ENCODE measurements at regions not wholly inside any gene's neighbourhood (a gene's known extent, or its start where the extent isn't known, plus 50 kb on each side); places are given as distances from the start of the nearest gene placed in this dataset.

- no peak overlapping the region for H3K27ac ChIP-seq
- no peaks in the 10 kb centered on the region for H3K4me1 ChIP-seq
- H3K9me3 ChIP-seq, result no peaks in the 10 kb centered on the region
- no peaks in the 10 kb centered on the region for H3K27me3 ChIP-seq
- WGBS, 2 donors (ENCODE audit: low coverage in 1 of 2), result 56 to 65% methylated on average over 4 to 5 of the region's 5 CpGs
- no peak overlapping the region for H3K4me3 ChIP-seq
- no peaks in the 10 kb centered on the region for H3K36me3 ChIP-seq
- TF ChIP-seq CTCF (IDR thresholded peaks at IDR 0.05), result no peak
- no peak for TF ChIP-seq POLR2A (IDR thresholded peaks at IDR 0.05)
- TF ChIP-seq POLR2AphosphoS5 (IDR thresholded peaks at IDR 0.05), result no peak
- no peak for TF ChIP-seq EP300 (IDR thresholded peaks at IDR 0.05)
- ATAC-seq, result no peak
These were observed 913.2 kb downstream of the DIAPH3 start for GRCh38 chr13:59250336-59251189.

DNA sequence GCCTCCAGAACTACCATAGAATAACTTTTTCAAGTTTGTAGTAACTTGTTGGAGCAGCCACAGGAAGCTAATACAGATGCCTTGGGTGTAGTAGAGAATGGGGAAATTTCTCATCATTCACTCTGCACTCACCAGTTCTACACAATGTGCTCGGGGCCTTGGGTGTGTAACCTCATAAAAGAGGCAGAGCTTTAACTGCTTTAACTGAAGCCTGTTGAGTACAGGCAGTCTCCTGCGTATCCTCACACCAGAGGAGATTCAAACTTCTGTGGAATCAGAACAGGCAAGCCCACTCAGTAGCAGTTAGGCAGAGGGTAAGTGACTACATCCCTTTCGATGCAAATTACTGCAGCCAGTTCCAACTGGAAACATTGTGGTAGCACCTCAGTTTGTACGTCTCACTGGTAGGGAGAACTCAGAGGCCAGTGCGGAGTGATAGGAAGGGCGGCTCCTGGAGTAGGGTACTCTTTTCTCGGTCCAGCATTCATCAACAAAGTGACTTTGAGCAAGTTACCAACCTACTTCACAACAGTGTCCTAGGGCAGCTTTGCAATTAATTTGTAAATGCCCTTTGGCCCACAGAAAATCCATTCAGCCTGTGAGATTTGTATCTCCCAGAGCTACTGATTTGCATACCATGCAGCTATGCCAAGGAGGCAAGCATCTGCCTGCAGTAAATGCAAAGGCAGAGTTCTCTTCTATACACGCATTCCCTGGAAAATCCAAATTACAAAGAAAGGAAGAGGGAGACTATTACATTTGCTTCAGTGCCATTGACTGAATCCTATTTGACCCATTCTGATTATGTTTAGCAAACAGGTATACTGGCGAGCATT is 904.3 kb downstream of the DIAPH3 start:
- H3K9me3 ChIP-seq, result no peaks in the 10 kb centered on the region
- no peaks in the 10 kb centered on the region for H3K4me1 ChIP-seq
- TF ChIP-seq EP300 (IDR thresholded peaks at IDR 0.05) (no peak), POLR2A (IDR thresholded peaks at IDR 0.05) (no peak), POLR2AphosphoS5 (IDR thresholded peaks at IDR 0.05) (no peak), CTCF (IDR thresholded peaks at IDR 0.05) (no peak)
- no peak overlapping the region for H3K4me3 ChIP-seq
- no peak for ATAC-seq
- no peaks in the 10 kb centered on the region for H3K36me3 ChIP-seq
- 96% methylated on average over 4 to 8 of the region's 9 CpGs for WGBS, 2 donors (ENCODE audit: low coverage in 1 of 2)
- no peaks in the 10 kb centered on the region for H3K27me3 ChIP-seq
- H3K27ac ChIP-seq, result no peak overlapping the region

- Histone ChIP-seq H3K27ac (no peak overlapping the region), H3K27me3 (no peaks in the 10 kb centered on the region), H3K9me3 (no peaks in the 10 kb centered on the region), H3K36me3 (no peaks in the 10 kb centered on the region), H3K4me3 (no peak overlapping the region), H3K4me1 (no peaks in the 10 kb centered on the region)
- WGBS, 2 donors (ENCODE audit: low coverage in 1 of 2), result 86 to 90% methylated on average over 3 to 4 of the region's 4 CpGs
- no peak for ATAC-seq
- TF ChIP-seq CTCF (IDR thresholded peaks at IDR 0.05) (peak in 1 of 4 experiments; percentile 24), POLR2A (IDR thresholded peaks at IDR 0.05) (no peak)
These were observed 901.7 kb downstream of the DIAPH3 start for GRCh38 chr13:59261928-59262488.

DNA sequence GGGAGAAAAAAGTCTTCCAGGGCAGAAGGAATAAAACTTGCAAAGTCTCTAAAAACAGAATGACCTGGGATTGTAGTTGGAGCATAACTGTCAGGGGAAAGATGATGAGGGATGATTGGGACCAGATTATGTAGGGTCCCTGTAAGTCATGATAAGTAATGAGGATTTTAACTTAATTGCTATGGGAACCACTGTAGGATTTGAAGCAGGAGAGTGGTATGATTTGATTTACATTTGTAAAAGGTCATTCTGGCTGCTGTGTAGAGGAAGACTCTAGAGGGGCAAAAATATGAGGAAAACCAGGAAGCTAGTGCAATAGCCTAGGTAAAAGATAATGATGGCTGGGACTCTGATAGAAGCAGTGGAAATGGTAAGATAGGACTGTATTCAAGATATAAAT is 900.2 kb downstream of the DIAPH3 start:
- Histone ChIP-seq H3K4me3 (no peak overlapping the region), H3K9me3 (no peaks in the 10 kb centered on the region), H3K27ac (no peak overlapping the region), H3K4me1 (no peaks in the 10 kb centered on the region), H3K36me3 (no peaks in the 10 kb centered on the region), H3K27me3 (no peaks in the 10 kb centered on the region)
- TF ChIP-seq CTCF (IDR thresholded peaks at IDR 0.05) (no peak), POLR2AphosphoS5 (IDR thresholded peaks at IDR 0.05) (no peak), POLR2A (IDR thresholded peaks at IDR 0.05) (no peak), EP300 (IDR thresholded peaks at IDR 0.05) (no peak)
- ATAC-seq, result no peak

All from gastroesophageal sphincter (tissue), 4 donors.